Left lung (tissue), 4 donors: ENCODE measurements at regions not wholly inside any gene's neighbourhood (a gene's known extent, or its start where the extent isn't known, plus 50 kb on each side); places are given as distances from the start of the nearest gene placed in this dataset.

ENCODE experiments used
- ATAC-seq: fragments of 200-7000 bp; cut with Tn5 transposase; one replicate; pipeline ENCODE4 v1.9.1; 2020; ENCODE audit warnings: moderate library complexity
- DNase-seq, 4 donors: peaks; one replicate each; pipeline ENCODE4 v3.0.0-alpha.2; 2013 to 2020
- H3K27ac ChIP-seq, 2 donors: fragments of 200-600 bp; sonication (generic) in 1 of 2; one replicate each; pipeline versions ENCODE4 v1.5.0 to v1.8.0; 2020 to 2021
- H3K27me3 ChIP-seq, 2 donors: fragments of 200-600 bp; sonication (generic) in 1 of 2; one replicate each; pipeline versions ENCODE4 v1.5.0 to v1.8.0; 2020 to 2021
- H3K36me3 ChIP-seq, 2 donors: fragments of 200-600 bp; sonication (generic) in 1 of 2; one replicate each; pipeline versions ENCODE4 v1.5.0 to v1.8.0; 2020 to 2021
- H3K4me1 ChIP-seq, 2 donors: fragments of 200-600 bp; one replicate each; pipeline ENCODE4 v1.8.0; 2021
- H3K4me3 ChIP-seq, 2 donors: fragments of 200-600 bp; sonication (generic) in 1 of 2; one replicate each; pipeline versions ENCODE4 v1.5.0 to v1.8.0; 2020 to 2021; ENCODE audit warnings: mild to moderate bottlenecking in 1 of 2
- H3K9me3 ChIP-seq, 2 donors: fragments of 200-600 bp; sonication (generic) in 1 of 2; one replicate each; pipeline versions ENCODE4 v1.5.0 to v1.8.0; 2020 to 2021
- intact Hi-C, 2 donors: fragments of 100-400 bp; cut with DNase I; formaldehyde crosslinking; loops; one replicate each; pipeline versions ENCODE4 v1.11.2 to v1.14.2; 2022
- TF ChIP-seq, protein P1 (sequence below), 2 donors: fragments of 200-600 bp; sonication (generic) in 1 of 2; IDR thresholded peaks; one replicate each; pipeline versions ENCODE4 v1.5.0 to v1.8.0; 2021; ENCODE audit warnings: antibody characterized with exemption in 2 of 2
- donor health status: DM: no; HTN: yes; CAD: no.
- donor health status: DM: no; HTN: no; CAD: no.

GRCh38 chr13:105952233-105952972 is 583.1 kb downstream of the EFNB2 start:
- TF ChIP-seq, protein P1, sequence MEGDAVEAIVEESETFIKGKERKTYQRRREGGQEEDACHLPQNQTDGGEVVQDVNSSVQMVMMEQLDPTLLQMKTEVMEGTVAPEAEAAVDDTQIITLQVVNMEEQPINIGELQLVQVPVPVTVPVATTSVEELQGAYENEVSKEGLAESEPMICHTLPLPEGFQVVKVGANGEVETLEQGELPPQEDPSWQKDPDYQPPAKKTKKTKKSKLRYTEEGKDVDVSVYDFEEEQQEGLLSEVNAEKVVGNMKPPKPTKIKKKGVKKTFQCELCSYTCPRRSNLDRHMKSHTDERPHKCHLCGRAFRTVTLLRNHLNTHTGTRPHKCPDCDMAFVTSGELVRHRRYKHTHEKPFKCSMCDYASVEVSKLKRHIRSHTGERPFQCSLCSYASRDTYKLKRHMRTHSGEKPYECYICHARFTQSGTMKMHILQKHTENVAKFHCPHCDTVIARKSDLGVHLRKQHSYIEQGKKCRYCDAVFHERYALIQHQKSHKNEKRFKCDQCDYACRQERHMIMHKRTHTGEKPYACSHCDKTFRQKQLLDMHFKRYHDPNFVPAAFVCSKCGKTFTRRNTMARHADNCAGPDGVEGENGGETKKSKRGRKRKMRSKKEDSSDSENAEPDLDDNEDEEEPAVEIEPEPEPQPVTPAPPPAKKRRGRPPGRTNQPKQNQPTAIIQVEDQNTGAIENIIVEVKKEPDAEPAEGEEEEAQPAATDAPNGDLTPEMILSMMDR (IDR thresholded peaks at IDR 0.05) = no peak
- DNase-seq = no peak
- Histone ChIP-seq H3K36me3 (no peaks in the 10 kb centered on the region), H3K27ac (no peak overlapping the region), H3K27me3 (no peaks in the 10 kb centered on the region), H3K9me3 (peaks cover 0 to 2% of the 10 kb centered on the region in 2 donors), H3K4me1 (no peaks in the 10 kb centered on the region), H3K4me3 (no peak overlapping the region)
- no peak for ATAC-seq
- intact Hi-C loops = no loop called here

GRCh38 chr13:105948143-105948542 is 587.3 kb downstream of the EFNB2 start:
- Histone ChIP-seq H3K36me3 (no peaks in the 10 kb centered on the region), H3K27ac (no peak overlapping the region), H3K4me1 (no peaks in the 10 kb centered on the region), H3K4me3 (no peak overlapping the region), H3K9me3 (peaks cover 0 to 6% of the 10 kb centered on the region in 2 donors), H3K27me3 (no peaks in the 10 kb centered on the region)
- TF ChIP-seq, protein P1 (IDR thresholded peaks at IDR 0.05) = no peak
- no peak for DNase-seq
- intact Hi-C loops = no loop called here
- ATAC-seq = no peak

DNA sequence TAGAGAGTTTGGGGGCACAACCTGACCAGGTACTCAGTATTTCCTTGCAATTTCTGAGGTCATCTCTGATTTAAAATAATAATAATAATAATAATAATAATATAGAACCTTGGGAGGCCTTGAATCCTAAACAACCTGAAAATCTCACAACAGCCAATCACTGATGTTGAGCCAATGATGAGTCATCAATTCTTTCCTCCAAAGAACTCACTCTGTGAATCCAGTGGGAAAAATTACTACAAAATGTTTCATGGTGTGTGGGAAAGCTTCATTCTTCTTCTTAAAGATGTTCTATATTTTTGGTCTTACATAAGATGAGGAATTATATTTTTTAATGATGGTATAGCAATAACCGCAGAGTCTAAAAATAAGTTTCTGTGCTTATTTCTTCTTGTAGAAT is 594.6 kb downstream of the EFNB2 start:
- intact Hi-C loops = no loop called here
- Histone ChIP-seq H3K9me3 (peaks cover 0 to 6% of the 10 kb centered on the region in 2 donors), H3K27ac (no peak overlapping the region), H3K36me3 (no peaks in the 10 kb centered on the region), H3K27me3 (no peaks in the 10 kb centered on the region), H3K4me3 (no peak overlapping the region), H3K4me1 (no peaks in the 10 kb centered on the region)
- TF ChIP-seq, protein P1 (IDR thresholded peaks at IDR 0.05) = no peak
- ATAC-seq (no peak), DNase-seq (no peak)

GRCh38 chr13:105937451-105937850 is 598.0 kb downstream of the EFNB2 start:
- no peak for ATAC-seq

GRCh38 chr13:105936816-105937215 is 598.6 kb downstream of the EFNB2 start:
- intact Hi-C loops = no loop called here
- no peak for DNase-seq
- ATAC-seq = no peak
- TF ChIP-seq, protein P1 (IDR thresholded peaks at IDR 0.05) = no peak
- no peak overlapping the region for H3K4me3 ChIP-seq
- no peaks in the 10 kb centered on the region for H3K36me3 ChIP-seq
- no peaks in the 10 kb centered on the region for H3K27me3 ChIP-seq
- H3K27ac ChIP-seq = no peak overlapping the region
- no peaks in the 10 kb centered on the region for H3K9me3 ChIP-seq
- no peaks in the 10 kb centered on the region for H3K4me1 ChIP-seq

More at GRCh38 chr13:105937451-105937850, 598.0 kb downstream of the EFNB2 start:
- TF ChIP-seq, protein P1 (IDR thresholded peaks at IDR 0.05) = no peak
- Histone ChIP-seq H3K27me3 (no peaks in the 10 kb centered on the region), H3K36me3 (no peaks in the 10 kb centered on the region), H3K27ac (no peak overlapping the region), H3K9me3 (no peaks in the 10 kb centered on the region), H3K4me3 (no peak overlapping the region), H3K4me1 (no peaks in the 10 kb centered on the region)
- no peak for DNase-seq
- intact Hi-C loops = no loop called here
